ENCODE measurements at regions not wholly inside any gene's neighbourhood (a gene's known extent, or its start where the extent isn't known, plus 50 kb on each side); places are given as distances from the start of the nearest gene placed in this dataset.

DNA sequence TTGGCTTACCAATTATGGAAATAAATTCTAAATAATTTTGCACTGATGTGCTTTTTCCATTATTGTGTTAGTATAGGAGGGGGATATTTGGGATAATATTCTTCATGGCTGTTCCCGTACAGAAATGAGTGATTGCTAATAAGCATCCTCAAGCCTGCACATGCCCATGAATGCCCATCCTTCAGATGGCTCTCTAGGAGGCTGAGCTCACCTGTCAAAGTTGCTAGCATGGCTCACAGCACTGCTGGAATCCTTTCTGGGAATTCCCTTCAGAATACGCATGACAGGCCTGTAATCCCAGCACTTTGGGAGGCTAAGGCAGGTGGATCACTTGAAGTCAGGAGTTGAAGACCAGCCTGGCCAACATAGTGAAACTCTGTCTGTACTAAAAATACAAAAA, 124.1 kb downstream of the NXNL2 start:
- DNase-seq = no peak

DNA sequence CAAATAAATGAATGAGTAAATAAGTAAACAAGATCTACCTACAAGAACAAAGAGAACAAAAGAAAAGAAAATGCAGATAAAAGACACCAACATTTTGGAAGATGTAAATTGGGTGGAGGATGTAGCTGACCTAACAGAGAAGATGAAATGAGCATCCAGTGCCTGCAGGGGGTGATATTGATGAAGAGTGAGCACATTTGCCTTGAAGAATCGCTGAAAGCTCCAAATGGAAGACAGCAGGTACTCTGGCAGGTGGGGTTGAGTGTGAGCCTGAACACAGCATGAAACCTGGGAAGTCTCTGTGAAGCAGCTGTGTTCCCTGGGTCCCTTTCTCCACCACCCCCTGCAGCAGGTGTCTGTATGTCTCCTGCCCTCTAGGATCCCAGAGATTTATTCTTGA, 125.6 kb downstream of the NXNL2 start:
- no peak for DNase-seq

- DNase-seq = no peak
Observed at GRCh38 chr9:88661759-88662158, 126.8 kb downstream of the NXNL2 start.

DNA sequence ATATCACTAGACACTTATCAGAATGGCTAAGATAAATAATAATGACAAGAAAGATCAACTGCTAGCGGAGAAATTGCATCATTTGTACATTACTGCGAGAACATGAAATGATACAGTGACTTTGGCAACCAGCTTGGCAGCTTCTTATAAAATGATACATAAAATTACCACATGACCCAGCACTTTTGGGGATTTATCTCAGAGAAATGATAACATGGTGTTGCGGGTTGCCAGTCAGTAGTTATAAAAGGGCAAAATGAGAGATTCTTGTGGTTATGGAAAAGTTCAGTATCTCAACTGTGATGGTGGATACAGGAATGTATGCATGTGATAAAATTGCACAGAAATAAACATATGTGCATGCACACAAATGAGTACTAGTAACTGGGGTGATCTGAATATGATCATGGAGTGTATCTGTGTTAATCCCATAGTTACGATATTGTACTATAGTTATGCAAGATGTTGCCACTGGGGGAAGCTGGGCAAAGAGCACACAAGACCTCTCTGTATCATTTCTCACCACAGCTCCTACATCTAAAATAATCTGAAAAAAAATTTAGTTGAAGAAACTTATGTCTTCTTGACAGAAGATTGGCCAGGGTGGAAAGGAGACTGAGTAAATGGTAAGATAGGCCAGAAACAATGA, 128.9 kb downstream of the NXNL2 start:
- DNase-seq = no peak

DNA sequence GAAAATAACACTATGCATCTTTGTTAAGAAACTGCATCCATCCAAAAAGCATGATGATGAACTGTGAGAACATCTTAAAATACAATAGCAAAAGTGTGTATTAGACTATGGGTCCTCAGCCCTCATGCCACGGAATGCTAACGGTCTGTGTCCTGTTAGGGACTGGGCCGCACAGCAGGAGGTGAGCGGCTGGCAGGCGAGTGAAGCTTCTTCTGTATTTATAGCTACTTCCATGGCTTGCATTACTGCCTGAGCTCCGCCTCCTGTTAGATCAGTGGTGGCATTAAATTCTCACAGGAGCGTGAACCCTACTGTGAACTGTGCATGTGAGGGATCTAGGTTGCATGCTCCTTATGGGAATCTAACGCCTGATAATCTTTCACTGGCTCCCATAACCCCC, 129.8 kb downstream of the NXNL2 start:
- DNase-seq = no peak

DNA sequence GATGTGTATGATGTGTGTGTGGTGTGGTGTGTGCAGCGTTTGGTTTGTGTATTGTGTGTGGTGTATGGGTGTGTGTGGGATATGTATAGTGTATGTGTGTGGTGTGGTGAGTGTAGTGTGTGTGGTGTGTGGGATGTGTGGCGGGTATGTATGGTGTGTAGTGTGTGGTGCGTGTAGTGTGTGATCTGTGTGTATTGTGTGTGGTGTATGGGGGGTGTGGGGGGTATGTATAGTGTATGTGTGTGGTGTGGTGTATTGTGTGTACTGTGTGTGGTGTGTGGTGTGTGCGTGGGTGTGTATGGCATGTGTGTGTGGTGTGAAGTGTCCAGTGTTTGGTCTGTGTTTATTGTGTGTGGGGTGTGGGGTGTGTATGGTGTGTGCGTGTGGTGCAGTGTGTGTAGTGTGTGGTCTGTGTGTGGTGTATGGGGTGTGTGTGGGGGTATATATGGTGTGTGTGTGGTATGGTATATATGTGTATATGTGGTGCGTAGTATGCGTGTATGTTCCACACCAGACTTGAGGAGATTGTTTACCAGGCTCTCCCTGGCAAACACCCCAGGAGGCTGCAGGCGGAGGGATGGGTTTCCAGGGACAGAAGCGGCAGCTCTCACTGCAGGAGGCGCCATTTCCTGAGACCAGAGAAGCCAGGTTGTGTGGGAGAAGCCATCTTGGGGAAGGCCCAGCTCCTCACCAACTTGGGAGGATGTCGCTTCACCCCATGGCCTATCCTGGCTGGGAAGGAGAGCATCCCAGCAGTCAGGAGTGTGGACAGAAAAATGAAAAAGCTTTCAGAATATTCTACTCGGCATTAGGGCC, 138.1 kb downstream of the NXNL2 start:
- no peak for DNase-seq

DNA sequence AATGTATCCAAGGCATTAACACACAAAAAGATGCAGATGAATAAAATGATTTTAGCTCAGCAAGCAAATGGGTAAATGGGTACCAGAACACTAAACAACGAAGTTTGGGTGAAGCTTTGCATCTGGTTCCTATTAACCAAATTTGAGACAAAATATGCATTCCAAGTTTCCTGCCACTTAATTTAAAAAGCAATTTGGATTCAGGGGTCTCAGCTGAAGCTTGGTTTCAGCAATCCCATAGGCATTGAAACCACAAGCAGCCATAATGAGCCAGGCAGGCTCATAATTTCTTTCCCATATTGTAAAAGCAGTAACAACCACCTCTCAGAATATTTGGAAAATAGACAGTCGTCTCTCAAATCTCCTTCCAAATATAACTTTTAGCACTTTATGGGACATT, 138.9 kb downstream of the NXNL2 start:
- no peak for DNase-seq

GRCh38 chr9:88676644-88677043, 141.7 kb downstream of the NXNL2 start:
- DNase-seq = no peak

- no peak for DNase-seq
Observed at GRCh38 chr9:88678008-88678407, 143.0 kb downstream of the NXNL2 start.

DNA sequence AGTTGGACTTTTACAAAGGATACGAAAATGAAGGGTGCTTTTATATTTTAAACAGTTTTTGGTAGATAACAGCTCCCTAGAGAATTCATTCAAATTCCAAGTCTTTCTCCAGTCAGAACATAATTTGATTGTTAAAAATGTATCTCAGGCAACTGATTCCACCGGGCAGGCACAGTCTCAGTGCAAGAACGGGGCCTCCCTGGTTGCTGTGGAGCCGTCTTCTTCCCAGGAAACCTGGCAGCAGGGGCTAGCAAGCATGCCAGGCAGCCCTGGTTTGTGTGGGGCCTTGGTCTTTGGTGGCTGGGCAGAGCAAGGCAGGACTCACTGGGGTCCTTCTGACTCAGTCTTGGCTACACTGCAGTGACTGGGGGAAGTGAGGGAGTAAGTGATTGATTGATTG, 143.5 kb downstream of the NXNL2 start:
- DNase-seq = no peak

GRCh38 chr9:88680041-88680440, 145.1 kb downstream of the NXNL2 start:
- DNase-seq = no peak

- DNase-seq = no peak
Observed at GRCh38 chr9:88680505-88681160, 145.7 kb downstream of the NXNL2 start.

DNA sequence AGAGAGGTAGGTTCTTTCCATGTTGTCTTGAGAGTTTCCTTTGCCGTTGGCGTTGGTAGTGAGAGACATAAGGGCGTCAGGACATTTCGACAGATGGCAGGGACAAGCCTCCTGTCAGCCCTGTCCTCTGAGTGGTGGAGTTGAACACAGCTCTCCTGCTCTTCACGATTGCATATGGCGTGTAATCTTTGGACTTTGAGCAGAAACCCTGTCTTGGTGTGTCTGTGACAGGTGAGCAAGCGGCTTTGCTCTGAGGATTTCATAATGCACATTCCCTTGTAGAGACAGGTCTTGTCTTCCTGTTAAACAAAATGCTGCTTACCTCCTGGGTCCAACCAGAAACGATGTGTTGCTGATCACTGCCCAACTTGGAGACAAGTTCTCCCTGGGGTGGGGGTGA, 146.5 kb downstream of the NXNL2 start:
- DNase-seq = no peak

GRCh38 chr9:88682431-88682831, 147.5 kb downstream of the NXNL2 start:
- DNase-seq = no peak

GRCh38 chr9:88684046-88684445, 149.1 kb downstream of the NXNL2 start:
- no peak for DNase-seq

DNA sequence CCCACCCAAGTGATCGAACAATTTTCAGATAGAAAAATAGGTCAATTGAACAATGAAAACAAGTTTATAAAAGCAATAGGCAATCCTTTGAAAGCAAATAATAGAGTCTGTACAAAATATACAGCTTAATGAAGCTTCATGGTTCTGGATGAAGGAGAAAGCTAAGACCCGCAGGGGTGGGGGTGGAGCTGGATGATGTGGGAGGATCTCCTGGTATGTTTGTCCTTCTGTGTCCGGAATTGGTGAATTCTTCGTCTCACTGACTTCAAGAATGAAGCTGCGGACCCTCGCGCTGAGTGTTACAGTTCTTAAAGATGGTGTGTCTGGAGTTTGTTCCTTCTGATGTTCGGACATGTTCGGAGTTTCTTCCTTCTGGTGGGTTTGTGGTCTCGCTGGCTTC, 149.9 kb downstream of the NXNL2 start:
- no peak for DNase-seq

- DNase-seq = no peak
Observed at GRCh38 chr9:88685966-88686365, 151.0 kb downstream of the NXNL2 start.

DNA sequence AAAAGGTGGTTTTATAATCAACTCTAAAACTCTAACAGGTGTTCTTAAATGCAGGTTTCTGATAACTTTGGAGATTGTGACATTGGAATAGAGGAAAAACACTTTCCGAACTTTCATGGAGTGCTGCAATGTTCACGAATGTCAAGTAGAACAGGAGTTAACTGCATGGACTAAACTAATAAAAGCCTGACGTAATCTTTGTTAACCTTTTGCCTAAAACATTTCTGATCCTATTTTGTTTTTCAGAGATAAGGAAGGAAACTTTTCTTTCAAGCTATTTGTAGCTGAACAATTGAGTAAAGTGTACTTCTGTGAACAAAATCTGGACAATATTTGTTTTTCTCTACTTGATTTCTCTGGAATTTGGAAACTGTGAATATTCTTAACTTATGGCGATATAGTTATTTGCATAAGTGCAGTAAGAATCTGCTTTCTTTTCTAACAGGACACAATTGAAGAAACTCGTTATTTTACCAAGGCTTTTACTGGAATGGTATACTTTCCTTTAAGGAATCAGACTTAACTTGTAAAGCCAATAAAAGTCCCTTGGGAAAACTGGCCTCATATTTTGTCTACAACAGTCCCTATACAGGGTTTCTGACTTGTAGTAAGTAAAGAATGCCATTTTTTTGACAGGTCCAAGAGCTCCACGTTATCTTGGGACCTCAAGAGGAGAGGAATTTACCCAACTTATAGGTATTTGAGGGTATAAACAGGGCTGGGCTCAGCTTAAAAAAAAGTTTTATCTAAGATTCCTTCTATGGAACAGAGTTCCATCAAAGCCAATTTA, 154.7 kb downstream of the NXNL2 start:
- DNase-seq = no peak

DNA sequence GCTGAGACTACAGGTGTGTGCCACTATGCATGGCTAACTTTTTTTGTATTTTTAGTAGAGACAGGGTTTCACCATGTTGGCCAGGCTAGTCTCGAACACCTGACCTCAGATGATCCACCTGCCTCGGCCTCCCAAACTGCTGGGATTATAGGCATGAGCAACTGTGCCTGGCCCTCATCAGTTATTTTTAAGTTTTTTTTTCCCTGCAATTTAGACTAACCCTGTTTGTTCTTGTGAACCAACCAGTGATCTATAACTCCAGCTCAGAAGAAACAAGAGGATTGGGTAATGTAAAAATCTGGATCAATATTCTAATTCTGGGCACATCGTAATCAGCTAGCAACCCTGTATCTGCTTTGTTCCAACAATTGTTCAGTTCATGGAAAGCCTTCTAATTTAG, 155.7 kb downstream of the NXNL2 start:
- DNase-seq = no peak

DNA sequence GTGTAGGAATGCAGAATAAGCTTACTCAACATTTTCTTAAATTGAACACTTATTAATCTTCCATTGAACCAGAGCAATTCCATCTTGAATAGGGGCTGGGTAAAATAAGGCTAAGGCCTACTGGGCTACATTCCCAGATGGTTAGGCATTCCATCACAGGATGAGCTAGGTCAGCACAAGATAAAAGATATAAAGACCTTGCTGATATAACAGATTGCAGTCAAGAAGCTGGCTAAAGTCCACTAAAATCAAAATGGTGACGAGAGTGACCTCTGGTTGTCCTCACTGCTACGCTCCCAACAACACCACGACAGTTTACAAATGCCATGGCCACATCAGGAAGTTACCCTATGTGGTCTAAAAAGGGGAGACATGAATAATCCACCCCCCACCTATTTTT, 156.1 kb downstream of the NXNL2 start:
- DNase-seq = no peak

- DNase-seq = no peak
Observed at GRCh38 chr9:88691811-88692210, 156.8 kb downstream of the NXNL2 start.

GRCh38 chr9:88692827-88693226, 157.8 kb downstream of the NXNL2 start:
- DNase-seq = no peak

- DNase-seq = no peak
Observed at GRCh38 chr9:88694625-88695024, 159.6 kb downstream of the NXNL2 start.

Data from T-helper 1 cell (primary cell).